ENCODE measurements at regions not wholly inside any gene's neighbourhood (a gene's known extent, or its start where the extent isn't known, plus 50 kb on each side); places are given as distances from the start of the nearest gene placed in this dataset.
"Not testable (repeated sequence)": the region's sequence is repeated elsewhere in the genome, so short reads cannot be mapped to it uniquely, and the experiment has no call there.

DNA sequence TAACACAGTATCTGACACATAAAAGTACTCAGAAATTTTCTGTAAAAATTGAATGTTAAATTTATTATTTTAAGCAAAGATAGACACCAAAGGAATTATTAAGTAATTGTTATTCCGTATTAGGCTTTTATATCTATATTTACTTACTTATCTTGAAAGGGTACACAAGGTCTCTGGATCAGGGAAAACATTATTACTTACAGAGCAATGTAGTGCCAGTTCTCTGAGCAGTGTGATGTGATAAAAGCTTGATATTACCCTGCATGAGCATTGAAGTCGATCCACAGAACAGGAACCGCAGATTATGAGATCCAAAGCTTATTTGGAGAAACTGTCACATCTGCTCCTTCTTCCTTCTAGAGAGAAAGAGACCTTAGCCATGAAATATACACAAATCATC, 637.9 kb upstream of the RGS18 start (continued):
- TF ChIP-seq HMGXB4 (CRISPR knock-in tag; IDR thresholded peaks at IDR 0.05) (no peak), CEBPG (CRISPR knock-in tag; IDR thresholded peaks at IDR 0.05) (no peak), CEBPG (tag; conservative IDR thresholded peaks at IDR 0.05 in 1 of 2, IDR thresholded peaks at IDR 0.05 in 1 of 2) (no peak), POLR2A (conservative IDR thresholded peaks at IDR 0.05) (no peak)

GRCh38 chr1:191525944-191526343, 632.3 kb upstream of the RGS18 start:
- H3K4me3 ChIP-seq; H3K27ac ChIP-seq (ENCODE audit: extremely low read depth, low read depth, low read length); H3K27me3 ChIP-seq (ENCODE audit: control insufficient read depth in 2 of 2, insufficient read depth in 2 of 2, low read length in 2 of 2); BruUV-seq (replicated peaks); H3K4me1 ChIP-seq (replicated peaks in 1 of 2; ENCODE audit: control insufficient read depth in 2 of 2, insufficient read depth in 2 of 2, low read length in 2 of 2); H3K4me2 ChIP-seq (ENCODE audit: insufficient read depth, low read length); H3K9me3 ChIP-seq (replicated peaks; ENCODE audit: control insufficient read depth, insufficient read depth, low read depth, low read length); H3K36me3 ChIP-seq (ENCODE audit: control insufficient read depth, insufficient read depth, low read length); FAIRE-seq; in situ Hi-C loops (cut with MboI); intact Hi-C loops (cut with micrococcal nuclease); H3K9me1 ChIP-seq (ENCODE audit: control insufficient read depth, insufficient read depth, low read length); DNase-seq (ENCODE audit: extremely low read depth in 1 of 4, low spot score in 3 of 4); ATAC-seq; H4K20me1 ChIP-seq (replicated peaks; ENCODE audit: control insufficient read depth, insufficient read depth, low read length); H2AFZ ChIP-seq (ENCODE audit: low read depth, low read length); H3K9ac ChIP-seq (ENCODE audit: insufficient read depth in 1 of 2, low read depth in 2 of 2, low read length in 2 of 2); H3K79me2 ChIP-seq (ENCODE audit: control insufficient read depth, insufficient read depth, low read length); CTCF ChIA-PET (ENCODE audit: low intra/inter-chr PET ratio): not testable (repeated sequence)
- POLR2A ChIA-PET = interaction anchor here (0.6 kb wide), 1 partner anchor 16 kb away, joined by 3 read pairs; no protein-coding TSS in a partner anchor
- WGBS (ENCODE audit: insufficient coverage, low coverage, missing lambda C conversion rate) = 23% methylated on average over 5 of the region's 5 CpGs
